Skeletal muscle satellite cell (primary cell): ENCODE measurements at regions not wholly inside any gene's neighbourhood (a gene's known extent, or its start where the extent isn't known, plus 50 kb on each side); places are given as distances from the start of the nearest gene placed in this dataset.
A peak's percentile ranks its signal among the peaks of the same experiment; 100 is the strongest.

Source experiments
- H3K27me3 ChIP-seq: 2 replicates; pipeline ENCODE4 v1.7.0; 2013; ENCODE audit warnings: low read length; ENCODE audit not compliant: control insufficient read depth, insufficient read depth
- H3K36me3 ChIP-seq: 2 replicates; pipeline ENCODE4 v1.7.0; 2013; ENCODE audit warnings: mild to moderate bottlenecking, control low read depth, low read length; ENCODE audit not compliant: insufficient read depth
- H3K4me1 ChIP-seq: 2 replicates; pipeline ENCODE4 v1.7.0; 2013; ENCODE audit warnings: low read length; ENCODE audit not compliant: control insufficient read depth, insufficient read depth
- H3K4me2 ChIP-seq: 2 replicates; pipeline ENCODE4 v1.7.0; 2013; ENCODE audit warnings: mild to moderate bottlenecking, low read length
- H3K4me3 ChIP-seq: 2 replicates; pipeline ENCODE4 v1.7.0; 2013; ENCODE audit warnings: low read length
- H3K9ac ChIP-seq: 2 replicates; pipeline ENCODE4 v1.7.0; 2013; ENCODE audit warnings: mild to moderate bottlenecking, low read depth, low read length, moderate library complexity
- H3K9me3 ChIP-seq: replicated peaks from 2 replicates; pipeline ENCODE4 v1.7.0; 2013; ENCODE audit warnings: mild to moderate bottlenecking, control low read depth, low read length

GRCh38 chr2:225137971-225138370, 95.7 kb upstream of the DOCK10 start:
- Histone ChIP-seq H3K4me2 (no peak overlapping the region), H3K9me3 (no peaks in the 10 kb centered on the region), H3K27me3 (no peaks in the 10 kb centered on the region), H3K4me1 (peaks cover under 1% of the 10 kb centered on the region), H3K9ac (no peak overlapping the region), H3K36me3 (no peaks in the 10 kb centered on the region), H3K4me3 (no peak overlapping the region)

GRCh38 chr2:225136552-225136951, 94.3 kb upstream of the DOCK10 start:
- H3K4me2 ChIP-seq: no peak overlapping the region
- H3K4me3 ChIP-seq: no peak overlapping the region
- H3K4me1 ChIP-seq: peaks cover 5% of the 10 kb centered on the region
- H3K9me3 ChIP-seq: no peaks in the 10 kb centered on the region
- H3K27me3 ChIP-seq: no peaks in the 10 kb centered on the region
- H3K36me3 ChIP-seq: no peaks in the 10 kb centered on the region
- no peak overlapping the region for H3K9ac ChIP-seq

DNA sequence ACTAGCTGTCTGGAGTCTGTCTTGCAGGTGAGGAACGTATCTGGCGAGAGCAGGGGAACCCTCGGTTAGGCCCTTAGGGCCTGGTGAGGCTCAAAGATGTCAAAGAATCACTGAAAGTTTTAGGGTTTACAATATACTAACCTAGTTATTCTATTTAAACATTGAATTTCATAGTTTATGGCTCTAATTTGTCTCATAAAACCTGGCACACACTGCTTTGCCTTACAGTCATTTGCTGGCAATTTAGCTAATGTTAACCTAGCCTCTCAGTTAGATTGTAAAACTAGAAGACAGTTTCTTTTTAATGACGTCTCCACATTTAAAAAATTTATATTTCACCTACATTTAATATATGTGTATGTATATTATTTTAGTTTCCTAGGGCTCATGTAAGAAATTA, 89.6 kb upstream of the DOCK10 start:
- Histone ChIP-seq H3K4me3 (no peak overlapping the region), H3K27me3 (no peaks in the 10 kb centered on the region), H3K36me3 (no peaks in the 10 kb centered on the region), H3K4me1 (peaks cover 5% of the 10 kb centered on the region), H3K9me3 (no peaks in the 10 kb centered on the region), H3K9ac (no peak overlapping the region), H3K4me2 (no peak overlapping the region)

DNA sequence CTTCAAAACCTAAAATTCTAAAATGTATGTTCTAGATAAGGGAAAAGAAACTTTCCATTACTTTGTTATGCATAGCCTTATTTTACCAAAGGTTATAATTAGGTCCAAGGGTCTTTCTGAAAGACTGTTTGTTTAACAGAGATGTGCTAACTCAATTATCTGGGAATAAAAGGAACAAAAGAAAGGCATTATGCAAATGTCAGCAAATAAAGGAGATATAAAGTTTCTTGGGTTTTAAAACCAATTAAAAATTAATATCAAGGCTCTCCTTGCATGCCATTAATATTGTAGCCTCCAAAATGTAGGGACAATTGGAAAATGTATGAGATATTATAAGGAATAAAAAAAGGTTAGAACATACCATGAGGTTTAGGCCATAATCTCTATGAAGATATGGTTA, 87.8 kb upstream of the DOCK10 start:
- Histone ChIP-seq H3K9ac (no peak overlapping the region), H3K4me3 (no peak overlapping the region), H3K36me3 (no peaks in the 10 kb centered on the region), H3K27me3 (no peaks in the 10 kb centered on the region), H3K4me1 (peaks cover 5% of the 10 kb centered on the region), H3K9me3 (no peaks in the 10 kb centered on the region), H3K4me2 (no peak overlapping the region)

DNA sequence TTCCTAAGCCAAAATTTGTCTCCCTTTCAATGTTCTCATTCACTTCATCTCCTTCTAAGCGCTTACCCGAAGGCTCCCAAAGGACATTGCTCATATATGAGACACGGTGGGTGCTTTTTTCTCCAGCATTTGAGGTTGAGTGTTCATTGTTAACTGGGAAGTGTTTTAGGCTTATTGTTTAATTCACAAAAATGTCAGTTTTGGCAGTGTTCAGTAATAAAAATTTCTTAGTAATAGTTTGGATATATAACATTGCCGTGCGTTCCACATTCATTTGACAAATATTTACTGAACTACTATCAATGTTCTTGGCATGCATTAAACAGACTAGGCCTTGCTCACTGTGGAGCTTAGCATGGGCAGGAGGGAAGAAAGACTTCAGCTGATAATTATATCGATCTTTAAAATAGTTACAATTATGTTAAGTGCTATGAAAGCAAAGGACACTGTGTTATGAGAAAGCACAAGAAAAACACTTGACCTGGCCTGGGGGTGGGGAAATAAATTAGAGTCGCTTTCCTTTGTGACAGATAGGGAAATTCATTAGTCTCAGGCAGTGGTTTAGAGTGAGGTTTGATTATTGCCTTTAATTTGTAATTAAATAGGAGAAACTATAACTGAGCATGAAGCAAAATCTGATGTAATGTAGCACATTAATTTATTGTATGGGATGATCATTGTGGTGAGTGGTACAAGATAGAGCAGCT, 82.2 kb upstream of the DOCK10 start:
- peaks cover 16% of the 10 kb centered on the region for H3K4me1 ChIP-seq
- H3K4me2 ChIP-seq: no peak overlapping the region
- H3K27me3 ChIP-seq: no peaks in the 10 kb centered on the region

DNA sequence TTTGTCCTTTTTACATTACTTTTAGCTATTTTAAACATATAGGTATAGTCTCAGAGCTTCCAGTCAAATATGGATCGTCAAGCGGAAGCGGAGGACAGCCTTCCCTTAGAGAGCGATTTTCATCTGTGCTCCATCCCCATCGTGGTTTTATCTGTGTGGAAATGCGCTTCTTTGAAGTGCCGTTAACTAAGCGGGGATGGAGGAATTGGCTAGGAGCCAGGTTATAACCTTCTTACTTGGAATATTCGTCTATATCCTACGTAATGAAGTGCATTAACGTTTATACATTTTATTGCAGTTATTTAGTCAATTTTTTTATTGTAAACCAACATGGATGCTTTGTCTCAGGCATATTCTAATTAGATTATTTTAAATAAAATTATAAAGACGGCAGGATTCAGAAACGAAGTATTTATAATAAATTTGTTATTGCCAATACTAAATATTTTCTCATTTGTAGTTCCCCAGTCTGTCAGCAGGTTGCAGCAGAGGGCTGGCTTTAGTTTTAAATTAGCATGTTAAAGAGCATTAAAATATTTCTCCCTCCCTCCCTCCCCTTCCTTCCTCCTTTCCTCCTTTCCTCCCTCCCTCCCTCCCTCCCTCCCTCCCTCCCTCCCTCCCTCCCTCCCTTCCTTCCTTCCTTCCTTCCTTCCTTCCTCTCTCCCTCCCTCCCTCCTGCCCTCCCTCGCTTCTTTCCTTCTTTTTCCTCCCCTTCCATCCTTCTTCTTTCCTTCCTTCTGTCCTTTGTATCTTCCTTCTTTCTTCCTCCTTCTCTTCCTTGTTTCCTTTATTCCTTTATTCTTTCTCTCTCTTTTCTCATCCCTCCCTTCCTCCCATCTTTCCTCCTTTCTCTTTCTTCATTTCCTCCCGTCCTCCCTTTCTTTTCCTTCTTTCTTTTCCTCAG, 80.6 kb upstream of the DOCK10 start:
- Histone ChIP-seq H3K9me3 (no peaks in the 10 kb centered on the region), H3K4me2 (no peak overlapping the region), H3K9ac (no peak overlapping the region), H3K4me1 (peaks cover 26% of the 10 kb centered on the region), H3K4me3 (no peak overlapping the region), H3K27me3 (no peaks in the 10 kb centered on the region), H3K36me3 (no peaks in the 10 kb centered on the region)

More for the DNA sequence above, 82.2 kb upstream of the DOCK10 start:
- Histone ChIP-seq H3K4me3 (no peak overlapping the region), H3K36me3 (no peaks in the 10 kb centered on the region), H3K9ac (no peak overlapping the region), H3K9me3 (no peaks in the 10 kb centered on the region)

- Histone ChIP-seq H3K4me3 (no peak overlapping the region), H3K27me3 (no peaks in the 10 kb centered on the region), H3K4me2 (no peak overlapping the region), H3K36me3 (no peaks in the 10 kb centered on the region), H3K9me3 (no peaks in the 10 kb centered on the region), H3K4me1 (peaks cover 35% of the 10 kb centered on the region), H3K9ac (no peak overlapping the region)
Measured at GRCh38 chr2:225122007-225122406, 79.7 kb upstream of the DOCK10 start.

DNA sequence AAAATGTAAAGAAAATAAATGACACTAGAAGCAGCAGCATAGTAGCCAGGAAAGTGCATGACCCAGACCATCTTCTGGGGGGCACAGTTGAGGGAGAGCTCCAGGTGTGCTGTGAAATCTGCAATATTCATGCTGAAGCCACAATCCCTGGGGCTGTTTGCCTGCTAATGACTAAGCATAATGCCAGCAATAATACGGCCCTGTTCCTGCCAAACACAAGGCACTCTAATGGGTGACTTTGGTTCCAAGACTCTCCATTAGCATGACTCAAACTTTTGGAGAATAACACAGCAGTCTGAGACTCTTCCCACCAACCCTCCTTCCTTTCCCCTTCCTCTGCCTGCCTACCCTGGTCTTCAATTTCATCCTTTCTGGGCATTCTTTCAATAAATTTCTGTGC, 77.9 kb upstream of the DOCK10 start:
- Histone ChIP-seq H3K9ac (no peak overlapping the region), H3K4me1 (peaks cover 40% of the 10 kb centered on the region), H3K9me3 (no peaks in the 10 kb centered on the region), H3K27me3 (no peaks in the 10 kb centered on the region), H3K36me3 (no peaks in the 10 kb centered on the region), H3K4me2 (peak overlapping the region; percentile 7), H3K4me3 (no peak overlapping the region)

DNA sequence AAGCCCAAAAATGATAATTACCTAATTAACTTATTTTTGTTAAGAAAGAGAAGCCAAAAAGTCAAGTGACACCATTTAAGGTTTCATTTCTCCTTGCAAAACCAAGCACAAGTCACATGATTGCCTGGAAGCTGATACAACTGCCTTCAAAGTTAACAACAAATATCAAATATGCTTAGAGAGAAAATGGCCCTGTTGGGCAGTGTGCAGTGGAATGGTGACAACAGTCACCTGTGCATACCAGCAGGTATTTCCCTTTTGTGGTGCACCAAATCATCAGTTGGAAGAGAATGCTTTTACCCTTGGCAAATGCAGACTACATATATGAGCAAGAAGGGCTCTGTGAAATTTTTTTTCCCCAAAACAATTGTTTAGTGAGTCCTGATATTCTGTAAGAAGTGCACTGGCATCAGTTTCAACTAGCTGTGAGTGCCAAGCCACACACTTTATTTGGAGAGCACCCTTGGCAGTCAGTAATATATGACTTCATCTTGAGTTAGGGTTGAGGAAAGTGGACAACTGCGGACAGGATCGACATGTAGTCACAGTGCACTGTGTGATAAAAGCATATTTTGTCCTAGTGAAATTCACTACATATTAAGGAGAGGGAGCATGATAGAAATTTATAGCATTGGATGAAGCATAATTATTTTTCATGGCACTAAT, 74.9 kb upstream of the DOCK10 start:
- Histone ChIP-seq H3K36me3 (no peaks in the 10 kb centered on the region), H3K4me1 (peaks cover 43% of the 10 kb centered on the region), H3K9me3 (no peaks in the 10 kb centered on the region)

DNA sequence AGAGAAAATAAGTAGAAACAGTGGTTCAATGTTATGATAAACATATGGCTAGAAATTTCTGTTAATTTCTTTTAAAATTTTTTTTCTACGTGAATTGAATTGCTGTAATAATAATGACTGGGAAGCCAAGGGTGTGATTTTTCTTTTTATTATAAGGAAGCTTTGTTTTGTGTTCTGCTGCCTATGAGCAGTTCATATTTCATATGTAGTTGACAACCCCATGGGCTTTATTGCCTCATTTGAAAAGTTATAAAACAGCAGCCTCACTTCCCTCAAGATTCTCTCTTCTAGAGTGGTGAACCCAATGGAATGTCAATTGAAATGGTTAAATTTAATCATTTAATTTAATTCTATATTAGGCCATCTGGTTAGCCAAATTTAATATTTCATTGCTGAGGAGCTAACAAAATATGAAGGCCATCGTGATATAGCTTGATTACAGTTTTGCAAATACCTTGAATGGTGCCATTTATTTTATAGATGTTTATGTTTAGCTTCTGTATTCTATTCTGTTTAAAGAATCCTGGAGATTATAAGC, 72.6 kb upstream of the DOCK10 start:
- Histone ChIP-seq H3K4me2 (no peak overlapping the region), H3K9ac (no peak overlapping the region), H3K4me3 (no peak overlapping the region), H3K4me1 (peaks cover 31% of the 10 kb centered on the region), H3K9me3 (no peaks in the 10 kb centered on the region), H3K27me3 (no peaks in the 10 kb centered on the region), H3K36me3 (no peaks in the 10 kb centered on the region)

More for the DNA sequence above, 74.9 kb upstream of the DOCK10 start:
- Histone ChIP-seq H3K27me3 (no peaks in the 10 kb centered on the region), H3K9ac (no peak overlapping the region), H3K4me3 (no peak overlapping the region), H3K4me2 (no peak overlapping the region)

DNA sequence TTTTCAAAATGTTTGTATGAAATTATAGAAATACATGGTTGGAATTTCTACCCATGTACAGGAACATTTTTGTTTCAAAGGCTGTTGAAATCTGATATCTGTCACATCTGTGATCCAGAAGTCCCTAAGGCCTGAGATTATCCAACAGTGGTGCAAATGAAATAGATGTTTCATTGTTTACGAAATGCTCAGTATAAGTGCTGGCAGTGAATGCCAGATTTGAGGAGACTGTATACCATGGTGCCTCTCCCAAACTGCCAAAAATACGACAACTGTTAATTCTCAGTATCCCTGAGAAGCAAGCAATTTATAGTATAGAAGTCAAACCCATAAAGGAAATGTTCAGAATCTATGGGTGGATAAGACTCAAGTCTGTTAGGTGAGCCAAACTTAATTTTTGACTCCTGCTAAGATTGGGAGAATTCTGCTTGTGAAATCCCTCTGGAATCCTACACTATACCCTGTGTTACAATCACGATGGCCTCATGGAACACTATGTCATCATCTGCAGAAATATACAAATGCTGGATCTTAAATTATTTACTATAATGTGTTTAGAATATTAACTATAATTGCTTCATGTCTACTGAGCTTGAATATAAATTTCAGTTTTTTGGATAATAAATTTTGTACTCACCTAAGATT, 71.2 kb upstream of the DOCK10 start:
- Histone ChIP-seq H3K9ac (no peak overlapping the region), H3K4me2 (no peak overlapping the region), H3K4me1 (peaks cover 24% of the 10 kb centered on the region), H3K9me3 (no peaks in the 10 kb centered on the region), H3K27me3 (no peaks in the 10 kb centered on the region), H3K36me3 (no peaks in the 10 kb centered on the region), H3K4me3 (no peak overlapping the region)
